IPS-20b (cell line): ENCODE measurements at regions not wholly inside any gene's neighbourhood (a gene's known extent, or its start where the extent isn't known, plus 50 kb on each side); places are given as distances from the start of the nearest gene placed in this dataset.

Experiments
- H3K27ac ChIP-seq: one replicate; pipeline ENCODE4 v1.5.1; 2013; ENCODE audit warnings: low read length
- H3K27me3 ChIP-seq: 2 replicates; pipeline ENCODE4 v1.6.1; 2013; ENCODE audit warnings: mild to moderate bottlenecking, low read length, inconsistent platforms; ENCODE audit not compliant: insufficient read depth
- H3K36me3 ChIP-seq: 2 replicates; pipeline ENCODE4 v1.6.1; 2013; ENCODE audit warnings: low read depth, mild to moderate bottlenecking, inconsistent platforms, low read length, moderate library complexity; ENCODE audit not compliant: insufficient read depth
- H3K4me1 ChIP-seq: 2 replicates; pipeline ENCODE4 v1.6.1; 2013; ENCODE audit warnings: mild to moderate bottlenecking, control low read depth, inconsistent platforms, low read length, moderate library complexity; ENCODE audit not compliant: insufficient read depth
- H3K4me3 ChIP-seq: 2 replicates; pipeline ENCODE4 v1.5.1; 2013; ENCODE audit warnings: mild to moderate bottlenecking, low read length, inconsistent platforms
- H3K9ac ChIP-seq: 2 replicates; pipeline ENCODE4 v1.6.1; 2013; ENCODE audit warnings: low read depth, mild to moderate bottlenecking, inconsistent platforms, low read length, moderate library complexity
- H3K9me3 ChIP-seq: 2 replicates; pipeline ENCODE4 v1.6.1; 2013; ENCODE audit warnings: mild to moderate bottlenecking, low read depth, low read length, inconsistent platforms; ENCODE audit not compliant: insufficient read depth

DNA sequence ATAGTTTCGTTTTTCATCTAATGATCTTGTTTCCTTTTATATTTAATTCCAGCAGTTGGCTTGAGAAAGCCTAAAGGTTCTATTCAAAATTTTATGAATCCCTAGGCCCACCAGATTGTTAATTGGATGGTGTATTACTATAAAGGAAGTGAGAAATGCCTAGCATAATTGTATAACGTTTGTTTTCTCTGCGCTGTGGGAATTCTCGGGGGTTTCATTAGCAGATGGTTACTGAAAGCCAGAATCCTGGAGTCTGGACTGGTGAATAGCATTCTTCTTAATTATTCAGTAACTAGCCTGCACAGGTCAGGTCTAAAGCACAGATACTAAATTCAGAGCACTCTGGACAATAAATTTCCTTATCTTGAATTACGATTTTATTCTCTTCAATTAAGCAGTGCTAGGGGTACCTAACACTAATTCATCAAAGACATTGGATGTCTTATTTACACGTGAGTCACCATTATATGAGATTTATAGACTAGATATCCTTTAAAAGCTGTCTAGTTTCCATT is 459.4 kb downstream of the DTHD1 start:
- H3K9me3 ChIP-seq = no peaks in the 10 kb centered on the region
- no peaks in the 10 kb centered on the region for H3K27me3 ChIP-seq
- no peaks in the 10 kb centered on the region for H3K4me1 ChIP-seq
- no peak overlapping the region for H3K27ac ChIP-seq
- no peak overlapping the region for H3K4me3 ChIP-seq
- no peak overlapping the region for H3K9ac ChIP-seq
- H3K36me3 ChIP-seq = no peaks in the 10 kb centered on the region

DNA sequence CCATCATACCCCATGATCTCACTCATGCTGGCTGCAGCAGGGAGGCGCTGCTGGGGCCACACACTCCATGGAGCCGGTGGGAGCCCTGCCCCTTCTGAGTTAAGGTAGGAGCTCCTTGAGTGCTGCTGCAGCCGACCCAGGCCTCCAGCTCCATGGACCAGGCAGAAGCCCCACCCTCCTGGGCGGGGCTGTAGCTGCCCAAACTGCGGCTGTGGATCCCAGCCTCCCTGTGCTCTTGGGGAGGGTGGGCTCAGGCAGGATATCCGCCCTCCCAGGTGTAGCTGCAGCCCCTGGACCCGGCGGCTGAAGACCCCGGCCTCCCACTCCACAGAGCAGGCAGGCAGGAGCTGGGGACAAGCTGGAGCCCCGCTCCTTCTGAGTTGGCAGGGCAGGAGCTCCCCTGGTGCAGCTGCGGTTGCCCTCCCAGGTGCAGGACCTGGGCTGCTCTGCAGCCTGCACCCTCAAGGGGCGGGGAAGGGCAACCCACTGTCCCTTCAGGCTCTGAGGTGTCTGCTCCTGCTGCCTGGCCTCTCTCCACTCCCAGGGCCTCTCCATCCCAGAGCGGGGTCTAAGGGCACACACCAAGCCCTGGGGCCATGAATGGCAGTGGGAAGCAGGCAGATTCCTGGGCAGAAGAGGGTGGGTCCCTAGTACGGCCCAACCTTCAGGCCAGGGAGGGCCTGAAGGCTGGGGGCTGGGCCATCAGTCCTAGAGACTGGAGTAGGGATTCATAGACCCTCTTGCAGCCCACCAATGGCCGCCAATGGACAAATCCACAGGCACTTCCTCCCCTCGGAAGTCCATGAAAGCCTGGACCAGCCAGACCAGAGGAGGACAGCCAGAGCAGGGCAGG is 466.1 kb downstream of the DTHD1 start:
- no peaks in the 10 kb centered on the region for H3K27me3 ChIP-seq
- no peak overlapping the region for H3K4me3 ChIP-seq
- no peak overlapping the region for H3K27ac ChIP-seq
- H3K36me3 ChIP-seq = no peaks in the 10 kb centered on the region
- H3K9me3 ChIP-seq = no peaks in the 10 kb centered on the region
- H3K9ac ChIP-seq = no peak overlapping the region
- no peaks in the 10 kb centered on the region for H3K4me1 ChIP-seq

DNA sequence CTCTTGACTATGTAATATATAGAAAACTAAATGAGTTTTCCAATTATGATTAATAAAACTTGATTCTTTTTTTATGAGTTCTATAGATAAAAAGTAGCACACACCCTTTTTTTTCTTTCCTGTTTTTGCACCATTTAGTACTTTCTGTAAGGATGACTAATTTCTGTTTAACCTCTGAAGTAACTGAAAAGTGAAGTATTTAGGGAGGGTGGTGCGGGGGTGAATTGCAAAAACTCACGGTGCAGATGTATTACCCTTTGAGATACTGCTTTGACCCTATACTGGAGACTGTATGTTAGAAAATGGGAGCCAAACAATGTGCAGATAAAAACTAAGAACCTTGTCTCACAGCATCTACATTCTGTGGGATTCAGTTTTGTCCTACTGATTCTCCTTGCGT is 471.6 kb downstream of the DTHD1 start:
- Histone ChIP-seq H3K27me3 (peaks cover 3% of the 10 kb centered on the region; the same call in 1 of the 2 replicates), H3K4me3 (no peak overlapping the region), H3K27ac (no peak overlapping the region), H3K4me1 (peaks cover 13% of the 10 kb centered on the region), H3K9ac (no peak overlapping the region), H3K9me3 (no peaks in the 10 kb centered on the region), H3K36me3 (no peaks in the 10 kb centered on the region)

DNA sequence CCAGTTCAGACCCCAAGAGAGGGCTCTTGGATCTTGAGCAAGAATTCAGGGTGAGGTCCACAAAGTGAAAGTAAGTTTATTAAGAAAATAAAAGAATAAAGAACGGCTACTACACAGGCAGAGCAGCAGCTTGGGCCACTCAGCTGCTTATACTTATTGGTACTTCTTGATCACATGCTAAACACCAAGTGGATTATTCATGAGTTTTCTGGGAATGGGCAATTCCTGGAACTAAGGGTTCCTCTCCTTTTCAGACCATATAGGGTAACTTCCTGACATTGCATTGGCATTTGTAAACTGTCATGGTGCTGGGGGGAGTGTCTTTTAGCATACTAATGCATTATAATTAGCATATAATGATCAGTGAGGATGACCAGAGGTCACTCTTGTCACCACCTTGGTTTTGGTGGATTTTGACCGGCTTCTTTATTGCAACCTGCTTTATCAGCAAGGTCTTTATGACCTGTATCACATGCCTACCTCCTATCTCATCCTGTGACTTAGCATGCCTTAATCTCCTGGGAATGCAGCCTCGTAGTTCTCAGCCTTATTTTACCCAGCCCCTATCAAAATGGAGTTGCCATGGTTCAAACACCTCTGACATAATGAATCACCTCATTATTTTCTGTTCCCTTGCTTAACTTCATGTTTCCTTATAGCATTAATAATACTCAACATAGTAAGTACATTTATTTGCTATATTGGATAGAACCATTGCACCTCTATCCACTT is 476.3 kb downstream of the DTHD1 start:
- Histone ChIP-seq H3K9ac (no peak overlapping the region), H3K9me3 (no peaks in the 10 kb centered on the region), H3K4me1 (peaks cover 20% of the 10 kb centered on the region), H3K27me3 (peaks cover 11% of the 10 kb centered on the region; the same call in 1 of the 2 replicates), H3K27ac (no peak overlapping the region), H3K36me3 (no peaks in the 10 kb centered on the region), H3K4me3 (no peak overlapping the region)

- H3K27ac ChIP-seq = no peak overlapping the region
- H3K9me3 ChIP-seq = no peaks in the 10 kb centered on the region
- peaks cover 20% of the 10 kb centered on the region for H3K4me1 ChIP-seq
- peaks cover 11% of the 10 kb centered on the region; the same call in 1 of the 2 replicates for H3K27me3 ChIP-seq
- H3K4me3 ChIP-seq = peak overlapping the region; percentile 36; the same call in 1 of the 2 replicates
- H3K36me3 ChIP-seq = no peaks in the 10 kb centered on the region
- no peak overlapping the region for H3K9ac ChIP-seq
These were observed 477.1 kb downstream of the DTHD1 start for GRCh38 chr4:36758312-36759178.

DNA sequence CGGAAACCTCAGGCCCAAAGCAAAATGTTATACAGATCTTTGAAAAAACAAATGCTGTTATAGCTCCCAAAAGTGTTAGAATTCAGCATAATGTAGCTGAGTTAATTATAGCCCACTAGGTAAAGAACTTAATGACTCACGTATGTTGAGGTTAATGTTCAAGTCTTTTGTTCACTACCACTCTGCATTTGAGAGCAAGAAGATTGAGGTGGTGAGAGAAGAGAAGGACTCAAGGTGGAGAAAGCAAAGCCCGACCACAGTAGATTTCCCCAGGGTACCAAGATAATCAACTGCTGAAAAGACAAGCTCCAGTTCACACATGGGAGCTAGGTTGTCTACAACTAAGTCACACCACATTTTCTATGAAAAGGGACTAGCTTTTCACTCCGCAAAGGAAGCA is 480.2 kb downstream of the DTHD1 start:
- H3K4me1 ChIP-seq = peaks cover 20% of the 10 kb centered on the region
- no peak overlapping the region for H3K27ac ChIP-seq
- H3K9me3 ChIP-seq = no peaks in the 10 kb centered on the region
- no peaks in the 10 kb centered on the region for H3K36me3 ChIP-seq
- peaks cover 11% of the 10 kb centered on the region; the same call in 1 of the 2 replicates for H3K27me3 ChIP-seq
- no peak overlapping the region for H3K4me3 ChIP-seq
- H3K9ac ChIP-seq = no peak overlapping the region

- no peak overlapping the region for H3K27ac ChIP-seq
- H3K27me3 ChIP-seq = peaks cover 8% of the 10 kb centered on the region; the same call in 1 of the 2 replicates
These were observed 480.7 kb upstream of the NWD2 start for GRCh38 chr4:36763814-36764213.

DNA sequence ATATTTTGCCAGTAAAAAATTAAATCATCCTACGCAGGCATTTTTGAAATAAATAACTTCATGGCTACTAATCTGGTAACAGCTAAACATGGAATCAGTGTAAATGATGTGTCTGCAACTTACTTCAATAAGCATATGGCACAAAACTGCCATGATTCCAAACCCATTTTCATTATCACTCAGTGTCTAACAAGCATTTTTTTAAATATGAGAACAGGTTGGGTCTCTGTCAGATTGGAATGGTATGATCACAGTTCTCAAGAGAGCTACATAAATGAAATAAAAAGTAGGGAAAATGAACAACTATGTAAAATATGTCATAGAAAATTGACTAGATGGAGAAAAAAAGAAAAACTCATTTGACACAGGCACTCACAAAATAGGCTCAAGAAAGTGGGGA is 476.9 kb upstream of the NWD2 start:
- H3K36me3 ChIP-seq = no peaks in the 10 kb centered on the region
- no peaks in the 10 kb centered on the region for H3K4me1 ChIP-seq
- H3K27ac ChIP-seq = no peak overlapping the region
- no peaks in the 10 kb centered on the region for H3K27me3 ChIP-seq
- no peaks in the 10 kb centered on the region for H3K9me3 ChIP-seq
- H3K9ac ChIP-seq = no peak overlapping the region
- H3K4me3 ChIP-seq = no peak overlapping the region

More at GRCh38 chr4:36763814-36764213, 480.7 kb upstream of the NWD2 start:
- no peak overlapping the region for H3K4me3 ChIP-seq
- H3K9ac ChIP-seq = no peak overlapping the region
- H3K4me1 ChIP-seq = peaks cover 2% of the 10 kb centered on the region
- no peaks in the 10 kb centered on the region for H3K9me3 ChIP-seq
- no peaks in the 10 kb centered on the region for H3K36me3 ChIP-seq

- Histone ChIP-seq H3K4me3 (no peak overlapping the region), H3K9ac (no peak overlapping the region), H3K4me1 (no peaks in the 10 kb centered on the region), H3K27ac (no peak overlapping the region), H3K9me3 (no peaks in the 10 kb centered on the region), H3K36me3 (no peaks in the 10 kb centered on the region), H3K27me3 (no peaks in the 10 kb centered on the region)
These were observed 473.0 kb upstream of the NWD2 start for GRCh38 chr4:36771411-36772153.

DNA sequence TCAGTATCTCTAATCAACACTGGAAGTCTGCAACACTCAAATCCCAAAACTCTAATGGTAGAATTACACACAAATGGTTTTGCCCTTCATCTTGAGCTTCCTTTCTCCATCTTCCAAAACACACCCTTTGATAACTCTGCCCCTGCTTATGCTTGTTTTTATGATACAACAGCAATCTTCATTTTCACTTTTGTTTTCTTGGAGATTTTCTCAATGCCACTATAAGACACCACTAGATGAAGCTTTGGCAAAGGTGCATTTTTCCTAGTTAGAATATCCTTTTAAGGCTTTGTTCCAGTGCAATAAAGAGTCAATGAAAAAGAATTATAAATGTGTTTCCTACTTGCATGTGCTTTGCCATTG is 472.4 kb upstream of the NWD2 start:
- no peak overlapping the region for H3K9ac ChIP-seq

GRCh38 chr4:36773467-36773866 is 471.1 kb upstream of the NWD2 start:
- no peak overlapping the region for H3K9ac ChIP-seq
- H3K4me1 ChIP-seq = no peaks in the 10 kb centered on the region
- H3K9me3 ChIP-seq = no peaks in the 10 kb centered on the region
- no peak overlapping the region for H3K4me3 ChIP-seq
- no peaks in the 10 kb centered on the region for H3K27me3 ChIP-seq
- no peak overlapping the region for H3K27ac ChIP-seq
- H3K36me3 ChIP-seq = no peaks in the 10 kb centered on the region

More for the DNA sequence above, 472.4 kb upstream of the NWD2 start:
- Histone ChIP-seq H3K4me3 (no peak overlapping the region), H3K27ac (no peak overlapping the region), H3K27me3 (no peaks in the 10 kb centered on the region), H3K36me3 (no peaks in the 10 kb centered on the region), H3K9me3 (no peaks in the 10 kb centered on the region), H3K4me1 (no peaks in the 10 kb centered on the region)
